ENCODE measurements at regions not wholly inside any gene's neighbourhood (a gene's known extent, or its start where the extent isn't known, plus 50 kb on each side); places are given as distances from the start of the nearest gene placed in this dataset.

DNA sequence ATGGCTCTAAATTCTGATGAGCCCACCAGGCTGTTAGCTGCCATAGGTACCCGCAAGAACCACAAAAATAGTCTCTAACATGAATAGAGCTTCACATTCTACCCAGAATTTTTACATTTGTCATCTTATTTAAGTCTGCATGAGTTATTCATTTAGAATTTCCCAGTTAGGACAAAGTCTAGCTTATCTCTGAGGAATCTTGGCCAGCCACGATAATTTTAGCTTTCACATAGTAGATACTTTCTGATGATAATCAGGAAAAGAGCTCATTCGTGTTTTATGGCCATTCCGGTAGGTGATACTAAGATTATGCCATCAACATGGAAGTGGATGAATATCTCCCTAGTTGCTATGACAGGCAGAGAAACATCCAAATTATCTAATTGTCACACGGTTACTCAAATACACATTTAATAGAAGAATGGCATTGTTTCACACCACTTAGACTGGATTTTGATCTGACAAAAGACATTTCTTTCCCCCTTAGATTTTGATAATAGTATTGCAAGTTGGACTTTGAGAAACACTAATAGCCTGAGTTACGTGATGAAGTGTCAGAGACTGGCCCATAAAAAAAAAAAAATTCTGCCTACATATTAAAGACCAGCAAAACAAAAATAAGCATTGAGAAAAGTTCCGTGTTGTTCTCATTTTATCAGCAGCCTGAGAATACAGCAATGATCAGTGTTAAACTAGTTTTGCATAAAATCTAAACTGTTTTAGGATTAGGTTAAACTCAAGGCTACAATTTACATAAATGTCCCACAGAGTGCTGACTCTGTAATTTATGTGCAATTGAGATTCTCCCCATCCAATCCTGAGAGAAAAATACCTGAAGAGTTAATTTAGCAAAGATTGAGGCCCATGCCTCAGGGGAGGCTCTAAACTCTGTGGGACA lies 397.5 kb upstream of the ARID1B start:
- no peak for TF ChIP-seq CTCF (IDR thresholded peaks at IDR 0.05)
- TF ChIP-seq POLR2A (IDR thresholded peaks at IDR 0.05) = no peak
